ENCODE measurements at regions not wholly inside any gene's neighbourhood (a gene's known extent, or its start where the extent isn't known, plus 50 kb on each side); places are given as distances from the start of the nearest gene placed in this dataset.

GRCh38 chr5:155455791-155456514 is 442.4 kb downstream of the KIF4B start:
- DNase-seq (ENCODE audit: low read depth) = no peak
- no peak for TF ChIP-seq CTCF (IDR thresholded peaks at IDR 0.05; ENCODE audit: insufficient read depth, low read depth, low read length, missing control alignments)

GRCh38 chr5:155459889-155460500 is 446.4 kb downstream of the KIF4B start:
- no peak overlapping the region for H3K4me3 ChIP-seq (ENCODE audit: low read depth, low read length)
- DNase-seq (ENCODE audit: low read depth) = no peak
- no peak for TF ChIP-seq CTCF (IDR thresholded peaks at IDR 0.05; ENCODE audit: insufficient read depth, low read depth, low read length, missing control alignments)

More at GRCh38 chr5:155455791-155456514, 442.4 kb downstream of the KIF4B start:
- H3K4me3 ChIP-seq (ENCODE audit: low read depth, low read length) = no peak overlapping the region

GRCh38 chr5:155460501-155460931 is 447.0 kb downstream of the KIF4B start:
- TF ChIP-seq CTCF (IDR thresholded peaks at IDR 0.05; ENCODE audit: insufficient read depth, low read depth, low read length, missing control alignments) = no peak
- no peak for DNase-seq (ENCODE audit: low read depth)
- no peak overlapping the region for H3K4me3 ChIP-seq (ENCODE audit: low read depth, low read length)

GRCh38 chr5:155461304-155461703 is 447.7 kb downstream of the KIF4B start:
- no peak overlapping the region for H3K4me3 ChIP-seq (ENCODE audit: low read depth, low read length)
- no peak for TF ChIP-seq CTCF (IDR thresholded peaks at IDR 0.05; ENCODE audit: insufficient read depth, low read depth, low read length, missing control alignments)
- DNase-seq (ENCODE audit: low read depth) = no peak

- H3K4me3 ChIP-seq (ENCODE audit: low read depth, low read length) = no peak overlapping the region
- TF ChIP-seq CTCF (IDR thresholded peaks at IDR 0.05; ENCODE audit: insufficient read depth, low read depth, low read length, missing control alignments) = no peak
- DNase-seq (ENCODE audit: low read depth) = no peak
Measured at GRCh38 chr5:155466851-155467250, 453.3 kb downstream of the KIF4B start.

GRCh38 chr5:155471027-155471426 is 457.5 kb downstream of the KIF4B start:
- TF ChIP-seq CTCF (IDR thresholded peaks at IDR 0.05; ENCODE audit: insufficient read depth, low read depth, low read length, missing control alignments) = no peak
- no peak for DNase-seq (ENCODE audit: low read depth)
- no peak overlapping the region for H3K4me3 ChIP-seq (ENCODE audit: low read depth, low read length)

All from GM12865 (cell line).